Stomach (tissue), 4 donors: ENCODE measurements at regions not wholly inside any gene's neighbourhood (a gene's known extent, or its start where the extent isn't known, plus 50 kb on each side); places are given as distances from the start of the nearest gene placed in this dataset.

Experiments used
- CTCF ChIP-seq, 7 experiments: fragments of 450-650 bp in 4 of 7; fragments of 200-600 bp in 3 of 7; sonication (generic) in 3 of 7; IDR thresholded peaks; one replicate each; pipeline ENCODE4 v1.5.1; 2016 to 2019; ENCODE audit warnings: antibody characterized with exemption in 7 of 7, control low read depth in 2 of 7, mild to moderate bottlenecking in 1 of 7
- POLR2A ChIP-seq, 4 donors: fragments of 450-650 bp; IDR thresholded peaks; one replicate each; pipeline ENCODE4 v1.6.1; 2016; ENCODE audit warnings: antibody characterized with exemption in 4 of 4, control low read depth in 2 of 4, mild to moderate bottlenecking in 1 of 4, moderate library complexity in 1 of 4
- POLR2AphosphoS5 ChIP-seq, 3 donors: sonication (generic); formaldehyde crosslinking; IDR thresholded peaks; one replicate each; pipeline ENCODE4 v1.6.1; 2016; ENCODE audit warnings: antibody characterized with exemption in 3 of 3

GRCh38 chr3:59368900-59369675, 319.3 kb upstream of the CFAP20DC start:
- TF ChIP-seq CTCF (IDR thresholded peaks at IDR 0.05) (no peak), POLR2A (IDR thresholded peaks at IDR 0.05) (no peak), POLR2AphosphoS5 (IDR thresholded peaks at IDR 0.05) (no peak)
